ENCODE measurements at regions not wholly inside any gene's neighbourhood (a gene's known extent, or its start where the extent isn't known, plus 50 kb on each side); places are given as distances from the start of the nearest gene placed in this dataset.

GRCh38 chr7:21041252-21041651, 254.6 kb upstream of the SP8 start:
- DNase-seq = no peak

GRCh38 chr7:21041666-21042065, 255.0 kb upstream of the SP8 start:
- DNase-seq = no peak

GRCh38 chr7:21044384-21044783, 257.7 kb upstream of the SP8 start:
- no peak for DNase-seq

GRCh38 chr7:21044913-21045568, 258.4 kb upstream of the SP8 start:
- no peak for DNase-seq

- DNase-seq = no peak
Observed at GRCh38 chr7:21051865-21052264, 265.2 kb upstream of the SP8 start.

GRCh38 chr7:21054427-21055112, 267.9 kb upstream of the SP8 start:
- no peak for DNase-seq

- DNase-seq = no peak
Observed at GRCh38 chr7:21059069-21059468, 272.4 kb upstream of the SP8 start.

GRCh38 chr7:21063106-21063505, 276.4 kb upstream of the SP8 start:
- DNase-seq = no peak

GRCh38 chr7:21064698-21065648, 278.3 kb upstream of the SP8 start:
- no peak for DNase-seq

GRCh38 chr7:21066221-21066620, 279.5 kb upstream of the SP8 start:
- no peak for DNase-seq

- no peak for DNase-seq
Observed at GRCh38 chr7:21067216-21067615, 280.5 kb upstream of the SP8 start.

GRCh38 chr7:21070571-21071090, 283.9 kb upstream of the SP8 start:
- no peak for DNase-seq

GRCh38 chr7:21071561-21072501, 285.1 kb upstream of the SP8 start:
- DNase-seq = no peak

- no peak for DNase-seq
Observed at GRCh38 chr7:21076054-21076453, 289.4 kb upstream of the SP8 start.

GRCh38 chr7:21076574-21076973, 289.9 kb upstream of the SP8 start:
- DNase-seq = no peak

GRCh38 chr7:21077602-21078001, 290.9 kb upstream of the SP8 start:
- no peak for DNase-seq

- DNase-seq = no peak
Observed at GRCh38 chr7:21084286-21084685, 297.6 kb upstream of the SP8 start.

GRCh38 chr7:21086688-21087087, 300.0 kb upstream of the SP8 start:
- DNase-seq = no peak

- DNase-seq = no peak
Observed at GRCh38 chr7:21089653-21090052, 303.0 kb upstream of the SP8 start.

GRCh38 chr7:21092766-21093702, 306.3 kb upstream of the SP8 start:
- no peak for DNase-seq

- DNase-seq = no peak
Observed at GRCh38 chr7:21094589-21094988, 307.9 kb upstream of the SP8 start.

Measured in activated CD4-positive, alpha-beta T cell treated with anti-CD3 and anti-CD28 coated beads, Interleukin-2, amount 50 U/mL, for 4 hours (primary cell).